ENCODE measurements at regions not wholly inside any gene's neighbourhood (a gene's known extent, or its start where the extent isn't known, plus 50 kb on each side); places are given as distances from the start of the nearest gene placed in this dataset.

GRCh38 chr20:10790013-10790412 is 116.2 kb upstream of the JAG1 start:
- no peak for TF ChIP-seq CTCF (IDR thresholded peaks at IDR 0.05)
- TF ChIP-seq POLR2A (IDR thresholded peaks at IDR 0.05): no peak
- no peak for TF ChIP-seq EP300 (IDR thresholded peaks at IDR 0.05)

Data from sigmoid colon (tissue), 4 donors.